ENCODE measurements at regions not wholly inside any gene's neighbourhood (a gene's known extent, or its start where the extent isn't known, plus 50 kb on each side); places are given as distances from the start of the nearest gene placed in this dataset.

DNA sequence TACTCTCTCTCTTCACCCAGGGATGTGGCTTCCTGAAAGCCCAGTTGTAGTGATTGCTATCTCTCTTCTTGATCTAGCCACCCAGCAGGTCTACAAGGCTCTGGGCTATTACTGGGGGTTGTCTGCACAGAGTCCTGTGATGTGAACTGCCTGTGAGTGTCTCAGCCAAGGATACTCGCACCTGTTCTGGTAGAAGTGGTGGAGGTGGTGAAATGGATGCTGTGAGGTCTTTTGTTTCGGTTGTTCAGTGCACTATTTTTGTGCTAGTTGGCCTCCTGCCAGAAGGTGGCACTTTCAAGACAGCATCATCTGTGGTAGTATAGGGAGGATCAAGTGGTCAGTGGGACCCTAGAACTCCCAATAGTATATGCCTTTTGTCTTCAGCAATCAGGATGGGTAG is 268.0 kb downstream of the GABRG1 start:
- Histone ChIP-seq H3K27ac (no peak overlapping the region), H3K4me3 (ENCODE audit: low read depth, low read length) (no peak overlapping the region), H3K27me3 (replicated peaks) (no peaks in the 10 kb centered on the region), H3K36me3 (replicated peaks) (no peaks in the 10 kb centered on the region)
- in situ Hi-C loops (cut with HindIII; ENCODE audit: low pct_ligation_motif_present, low sequenced_read_pairs), result no loop called here
- no peak for DNase-seq
- TF ChIP-seq, protein P1, sequence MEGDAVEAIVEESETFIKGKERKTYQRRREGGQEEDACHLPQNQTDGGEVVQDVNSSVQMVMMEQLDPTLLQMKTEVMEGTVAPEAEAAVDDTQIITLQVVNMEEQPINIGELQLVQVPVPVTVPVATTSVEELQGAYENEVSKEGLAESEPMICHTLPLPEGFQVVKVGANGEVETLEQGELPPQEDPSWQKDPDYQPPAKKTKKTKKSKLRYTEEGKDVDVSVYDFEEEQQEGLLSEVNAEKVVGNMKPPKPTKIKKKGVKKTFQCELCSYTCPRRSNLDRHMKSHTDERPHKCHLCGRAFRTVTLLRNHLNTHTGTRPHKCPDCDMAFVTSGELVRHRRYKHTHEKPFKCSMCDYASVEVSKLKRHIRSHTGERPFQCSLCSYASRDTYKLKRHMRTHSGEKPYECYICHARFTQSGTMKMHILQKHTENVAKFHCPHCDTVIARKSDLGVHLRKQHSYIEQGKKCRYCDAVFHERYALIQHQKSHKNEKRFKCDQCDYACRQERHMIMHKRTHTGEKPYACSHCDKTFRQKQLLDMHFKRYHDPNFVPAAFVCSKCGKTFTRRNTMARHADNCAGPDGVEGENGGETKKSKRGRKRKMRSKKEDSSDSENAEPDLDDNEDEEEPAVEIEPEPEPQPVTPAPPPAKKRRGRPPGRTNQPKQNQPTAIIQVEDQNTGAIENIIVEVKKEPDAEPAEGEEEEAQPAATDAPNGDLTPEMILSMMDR (IDR thresholded peaks at IDR 0.05; ENCODE audit: low read depth, low read length, missing control alignments), result no peak

DNA sequence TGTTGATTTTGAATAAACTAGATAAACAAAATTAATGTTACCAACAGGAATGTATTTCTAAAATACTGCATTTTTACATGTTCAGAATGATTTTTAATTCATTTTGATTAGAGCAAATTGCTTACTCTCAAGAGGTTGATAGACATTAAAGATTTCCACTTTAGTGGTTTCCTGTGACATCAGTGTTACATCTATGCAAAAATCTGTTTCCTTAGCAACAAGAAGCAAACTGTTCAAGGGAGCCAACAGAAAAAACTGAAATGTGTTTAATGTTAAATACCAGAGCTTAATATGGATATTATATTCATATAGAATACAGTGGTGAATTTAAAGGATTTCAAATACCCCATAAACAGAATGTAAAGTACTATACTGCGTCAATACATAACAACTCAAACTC is 277.8 kb downstream of the GABRG1 start:
- H3K27me3 ChIP-seq (replicated peaks), result no peaks in the 10 kb centered on the region
- in situ Hi-C loops (cut with HindIII; ENCODE audit: low pct_ligation_motif_present, low sequenced_read_pairs), result no loop called here
- TF ChIP-seq, protein P1 (IDR thresholded peaks at IDR 0.05; ENCODE audit: low read depth, low read length, missing control alignments), result no peak
- H3K27ac ChIP-seq, result no peak overlapping the region
- H3K36me3 ChIP-seq (replicated peaks), result no peaks in the 10 kb centered on the region
- no peak overlapping the region for H3K4me3 ChIP-seq (ENCODE audit: low read depth, low read length)
- DNase-seq, result no peak

DNA sequence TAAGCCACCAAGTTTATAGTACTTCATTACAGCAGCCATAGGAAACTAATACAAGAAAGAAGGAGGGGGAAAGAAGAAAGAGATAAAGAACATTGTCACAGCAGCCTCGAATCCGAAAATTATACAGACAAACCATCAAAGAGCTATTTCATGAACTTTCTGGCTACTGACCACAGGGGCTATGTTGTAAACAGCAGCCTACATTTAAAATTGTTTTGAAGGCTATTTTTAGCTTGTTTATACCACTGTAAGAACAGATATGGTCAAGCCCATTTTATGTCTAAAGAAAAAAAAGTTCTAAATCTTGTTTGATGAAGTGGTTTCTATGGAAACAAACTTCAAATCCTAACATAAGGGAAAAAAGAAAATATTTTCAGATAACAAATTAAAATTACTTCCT is 282.1 kb downstream of the GABRG1 start:
- Histone ChIP-seq H3K4me3 (ENCODE audit: low read depth, low read length) (no peak overlapping the region), H3K36me3 (replicated peaks) (no peaks in the 10 kb centered on the region), H3K27me3 (replicated peaks) (no peaks in the 10 kb centered on the region), H3K27ac (no peak overlapping the region)
- no peak for DNase-seq
- TF ChIP-seq, protein P1 (IDR thresholded peaks at IDR 0.05; ENCODE audit: low read depth, low read length, missing control alignments), result no peak
- in situ Hi-C loops (cut with HindIII; ENCODE audit: low pct_ligation_motif_present, low sequenced_read_pairs), result no loop called here

DNA sequence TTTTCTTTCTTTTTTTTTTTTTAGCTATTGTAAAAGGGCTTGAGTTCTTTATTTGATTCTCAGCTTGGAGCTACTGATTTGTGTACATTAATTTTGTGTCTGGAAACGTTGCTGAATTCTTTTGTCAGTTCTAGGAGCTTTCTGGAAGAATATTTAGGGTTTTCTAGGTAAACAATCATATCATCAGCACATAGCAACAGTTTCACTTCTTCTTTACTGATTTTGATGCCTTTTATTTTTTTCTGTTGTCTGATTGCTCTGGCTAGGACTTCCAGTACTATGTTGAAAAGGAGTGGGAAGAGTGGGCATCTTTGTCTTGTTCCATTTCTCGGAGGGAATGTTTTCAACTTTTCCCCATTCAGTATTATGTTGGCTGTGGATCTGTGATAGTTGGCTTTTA is 292.2 kb downstream of the GABRG1 start:
- no peak for DNase-seq
- Histone ChIP-seq H3K36me3 (replicated peaks) (no peaks in the 10 kb centered on the region), H3K27me3 (replicated peaks) (no peaks in the 10 kb centered on the region), H3K27ac (no peak overlapping the region), H3K4me3 (ENCODE audit: low read depth, low read length) (no peak overlapping the region)
- in situ Hi-C loops (cut with HindIII; ENCODE audit: low pct_ligation_motif_present, low sequenced_read_pairs), result no loop called here
- TF ChIP-seq, protein P1 (IDR thresholded peaks at IDR 0.05; ENCODE audit: low read depth, low read length, missing control alignments), result no peak

DNA sequence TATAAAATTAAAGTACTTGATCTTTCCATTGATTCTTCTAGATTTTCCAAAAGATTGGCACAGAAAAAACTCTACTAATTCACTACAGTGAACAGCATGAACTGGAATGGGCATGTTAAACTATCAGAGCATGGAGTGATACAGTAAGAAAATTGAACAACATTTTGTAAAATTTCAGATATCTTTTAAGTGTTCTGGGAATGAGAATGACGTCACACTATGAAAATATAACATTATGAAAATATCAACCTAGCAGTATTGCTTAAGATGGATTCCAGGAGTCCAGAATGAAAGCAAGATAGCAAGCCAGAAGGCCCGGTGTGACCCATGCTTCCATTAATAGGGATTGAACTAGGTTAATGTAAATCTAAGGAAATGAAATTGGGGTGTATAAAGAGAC is 319.9 kb downstream of the GABRG1 start:
- Histone ChIP-seq H3K27me3 (replicated peaks) (no peaks in the 10 kb centered on the region), H3K27ac (no peak overlapping the region), H3K4me3 (ENCODE audit: low read depth, low read length) (no peak overlapping the region), H3K36me3 (replicated peaks) (no peaks in the 10 kb centered on the region)
- TF ChIP-seq, protein P1 (IDR thresholded peaks at IDR 0.05; ENCODE audit: low read depth, low read length, missing control alignments), result no peak
- DNase-seq, result no peak
- in situ Hi-C loops (cut with HindIII; ENCODE audit: low pct_ligation_motif_present, low sequenced_read_pairs), result no loop called here

DNA sequence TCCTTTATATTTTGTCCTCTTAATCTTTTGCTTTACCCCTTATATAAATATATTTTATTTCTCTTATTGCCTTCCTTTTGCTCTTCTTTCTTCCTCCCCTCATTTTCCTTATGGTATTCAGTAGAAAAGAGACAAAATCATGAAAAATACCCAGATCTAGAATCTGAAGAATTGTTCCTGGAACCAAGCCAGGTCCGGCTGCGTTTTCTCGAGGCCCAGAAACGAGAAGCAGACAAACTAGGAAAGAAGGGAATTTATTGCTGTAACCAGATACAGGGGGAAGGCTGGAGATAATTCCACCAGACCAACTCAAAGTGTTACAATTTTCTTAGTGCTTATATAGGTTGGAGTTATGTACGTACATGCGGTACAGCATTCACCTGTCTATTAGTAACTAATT is 328.7 kb downstream of the GABRG1 start:
- no peak overlapping the region for H3K4me3 ChIP-seq (ENCODE audit: low read depth, low read length)
- H3K27ac ChIP-seq, result no peak overlapping the region
- no peaks in the 10 kb centered on the region for H3K36me3 ChIP-seq (replicated peaks)
- in situ Hi-C loops (cut with HindIII; ENCODE audit: low pct_ligation_motif_present, low sequenced_read_pairs), result no loop called here
- DNase-seq, result no peak
- H3K27me3 ChIP-seq (replicated peaks), result no peaks in the 10 kb centered on the region
- TF ChIP-seq, protein P1 (IDR thresholded peaks at IDR 0.05; ENCODE audit: low read depth, low read length, missing control alignments), result no peak

Data from brain microvascular endothelial cell (primary cell).